NT2/D1 (cell line): ENCODE measurements at regions not wholly inside any gene's neighbourhood (a gene's known extent, or its start where the extent isn't known, plus 50 kb on each side); places are given as distances from the start of the nearest gene placed in this dataset.

Experiments used
- DNase-seq: peaks from one replicate; pipeline ENCODE4 v3.0.0-alpha.2; 2011; ENCODE audit warnings: low read depth, low spot score
- H3K27me3 ChIP-seq: 2 replicates; pipeline ENCODE4 v1.6.0; 2011; ENCODE audit warnings: mild to moderate bottlenecking; ENCODE audit not compliant: insufficient read length, insufficient read depth
- H3K36me3 ChIP-seq: 2 replicates; pipeline ENCODE4 v1.6.1; 2011; ENCODE audit warnings: mild to moderate bottlenecking, low read length, mixed read lengths; ENCODE audit not compliant: insufficient read depth, insufficient read length
- H3K4me1 ChIP-seq: 2 replicates; pipeline ENCODE4 v1.5.1; 2011; ENCODE audit not compliant: insufficient read depth, insufficient read length
- H3K4me3 ChIP-seq: 2 replicates; pipeline ENCODE4 v1.5.1; 2011; ENCODE audit warnings: low read depth; ENCODE audit not compliant: insufficient read length
- H3K9ac ChIP-seq: 2 replicates; pipeline ENCODE4 v1.6.0; 2011; ENCODE audit warnings: low read depth; ENCODE audit not compliant: insufficient read length
- H3K9me3 ChIP-seq: 2 replicates; pipeline ENCODE4 v1.5.1; 2011; ENCODE audit warnings: mild to moderate bottlenecking, low read length; ENCODE audit not compliant: insufficient read depth
- SUZ12 ChIP-seq: IDR thresholded peaks from 2 replicates; pipeline ENCODE4 v1.6.1; 2011; ENCODE audit not compliant: insufficient read length, insufficient read depth; ENCODE audit errors: extremely low read depth
- YY1 ChIP-seq: IDR thresholded peaks from 2 replicates; pipeline ENCODE4 v1.6.1; 2011; ENCODE audit not compliant: insufficient read length, insufficient read depth
- ZNF274 ChIP-seq: IDR thresholded peaks from 2 replicates; pipeline ENCODE4 v1.6.1; 2011; ENCODE audit warnings: mild to moderate bottlenecking, low read depth, low read length

DNA sequence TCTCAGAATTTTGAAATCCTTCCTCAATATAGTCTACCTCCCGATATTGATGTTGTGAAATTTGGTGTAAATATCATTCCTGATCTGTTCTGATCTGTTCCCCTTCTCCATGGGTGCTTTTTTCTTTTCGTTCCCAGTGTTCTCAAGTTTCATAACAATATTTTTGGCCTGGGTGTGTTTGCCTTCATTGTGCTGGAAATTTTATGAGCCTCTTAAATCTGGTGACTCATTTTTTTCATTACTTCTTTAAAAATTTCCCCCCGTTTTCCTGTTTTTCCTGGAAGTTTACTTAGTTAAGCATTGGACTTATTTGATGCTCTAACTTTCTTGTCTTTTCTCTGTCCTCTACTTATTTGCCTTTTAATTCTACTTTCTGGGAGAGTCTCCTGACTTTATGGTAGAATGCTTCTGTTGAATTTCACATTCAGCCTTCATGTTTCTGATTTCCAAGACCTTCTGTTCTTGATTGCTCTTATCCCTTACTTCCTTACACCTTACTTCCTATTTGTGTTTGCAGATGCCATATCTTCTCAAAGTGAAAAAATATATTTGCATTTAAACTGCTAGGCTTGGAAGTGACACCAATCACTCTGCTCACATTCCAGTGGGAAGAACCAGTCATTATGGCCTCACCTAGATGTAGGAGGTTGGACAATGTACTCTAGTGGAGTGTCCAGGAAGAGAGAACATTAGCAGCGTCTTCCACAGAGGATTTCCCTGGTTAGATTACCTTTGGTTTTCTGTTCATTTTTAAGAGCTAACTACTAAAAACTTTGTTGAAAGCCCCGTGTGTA lies 441.9 kb downstream of the ARHGEF28 start:
- DNase-seq, result no peak
- Histone ChIP-seq H3K9me3 (no peaks in the 10 kb centered on the region), H3K36me3 (no peaks in the 10 kb centered on the region), H3K4me3 (no peak overlapping the region), H3K9ac (no peak overlapping the region), H3K27me3 (no peaks in the 10 kb centered on the region), H3K4me1 (no peaks in the 10 kb centered on the region)
- no peak for TF ChIP-seq YY1
- no peak for TF ChIP-seq SUZ12
- no peak for TF ChIP-seq ZNF274

DNA sequence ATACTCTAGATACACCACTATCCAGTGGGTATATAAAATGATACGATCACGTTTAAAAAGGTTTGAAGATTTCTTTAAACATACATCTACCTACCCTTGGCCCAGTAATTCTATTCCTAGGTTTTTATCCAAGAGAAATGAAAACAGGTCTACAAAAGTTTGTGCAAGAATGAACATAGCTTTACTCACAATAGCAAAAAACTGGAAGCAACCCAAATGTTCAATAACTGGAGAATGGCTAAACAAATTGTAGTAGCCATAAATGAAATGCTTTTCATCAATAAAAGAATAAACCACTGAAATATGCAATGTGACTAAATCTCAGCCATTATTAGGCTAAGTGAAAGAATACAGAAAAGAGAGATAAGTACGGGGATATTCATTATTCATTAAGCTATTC lies 438.9 kb downstream of the ARHGEF28 start:
- H3K4me3 ChIP-seq, result no peak overlapping the region
- TF ChIP-seq SUZ12 (no peak), ZNF274 (no peak), YY1 (no peak)
- H3K27me3 ChIP-seq, result no peaks in the 10 kb centered on the region
- H3K9me3 ChIP-seq, result no peaks in the 10 kb centered on the region
- H3K36me3 ChIP-seq, result no peaks in the 10 kb centered on the region
- no peaks in the 10 kb centered on the region for H3K4me1 ChIP-seq
- DNase-seq, result no peak
- no peak overlapping the region for H3K9ac ChIP-seq

DNA sequence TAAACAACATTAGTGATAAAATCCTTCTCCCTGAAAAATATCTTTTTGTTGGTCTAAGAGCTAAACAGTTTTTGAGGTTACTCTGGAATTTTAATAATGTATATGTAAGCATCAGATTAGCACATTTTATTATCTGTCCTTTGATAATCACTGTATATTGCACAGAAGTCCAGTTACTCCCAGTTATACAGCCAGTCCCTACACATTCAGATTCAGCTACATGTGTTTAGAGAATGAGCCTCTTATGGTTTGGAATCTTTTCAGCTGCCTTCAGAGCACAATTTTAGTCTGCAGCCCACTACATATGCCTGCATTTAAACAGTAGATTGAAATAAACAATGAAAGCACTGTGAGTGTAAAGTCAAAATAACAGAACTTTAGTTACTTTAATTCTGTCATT lies 438.2 kb downstream of the ARHGEF28 start:
- H3K36me3 ChIP-seq, result no peaks in the 10 kb centered on the region
- H3K9ac ChIP-seq, result no peak overlapping the region
- no peak overlapping the region for H3K4me3 ChIP-seq
- no peak for DNase-seq
- no peaks in the 10 kb centered on the region for H3K9me3 ChIP-seq
- TF ChIP-seq ZNF274 (no peak), YY1 (no peak), SUZ12 (no peak)
- no peaks in the 10 kb centered on the region for H3K4me1 ChIP-seq
- H3K27me3 ChIP-seq, result no peaks in the 10 kb centered on the region

DNA sequence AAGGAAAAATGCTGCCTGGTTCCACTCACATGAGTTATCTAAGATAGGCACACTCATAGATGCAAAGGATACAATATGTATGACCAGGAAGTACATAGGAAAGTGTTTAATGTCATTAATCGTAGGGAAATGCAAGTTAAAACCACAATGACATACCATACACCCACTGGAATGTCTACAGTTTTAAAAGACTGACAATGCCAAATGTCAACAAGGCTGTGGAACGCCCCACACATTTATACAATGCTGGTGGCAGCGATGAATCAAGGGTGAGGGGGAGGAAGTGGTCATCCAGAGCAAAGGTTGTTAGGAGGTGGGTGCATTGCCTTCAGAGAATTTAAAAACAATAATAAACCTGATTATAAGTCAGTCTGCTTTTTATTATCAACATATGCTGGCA lies 437.8 kb downstream of the ARHGEF28 start:
- Histone ChIP-seq H3K36me3 (no peaks in the 10 kb centered on the region), H3K4me3 (no peak overlapping the region), H3K9me3 (no peaks in the 10 kb centered on the region), H3K9ac (no peak overlapping the region), H3K4me1 (no peaks in the 10 kb centered on the region), H3K27me3 (no peaks in the 10 kb centered on the region)
- DNase-seq, result no peak
- no peak for TF ChIP-seq SUZ12
- TF ChIP-seq ZNF274, result no peak
- no peak for TF ChIP-seq YY1

DNA sequence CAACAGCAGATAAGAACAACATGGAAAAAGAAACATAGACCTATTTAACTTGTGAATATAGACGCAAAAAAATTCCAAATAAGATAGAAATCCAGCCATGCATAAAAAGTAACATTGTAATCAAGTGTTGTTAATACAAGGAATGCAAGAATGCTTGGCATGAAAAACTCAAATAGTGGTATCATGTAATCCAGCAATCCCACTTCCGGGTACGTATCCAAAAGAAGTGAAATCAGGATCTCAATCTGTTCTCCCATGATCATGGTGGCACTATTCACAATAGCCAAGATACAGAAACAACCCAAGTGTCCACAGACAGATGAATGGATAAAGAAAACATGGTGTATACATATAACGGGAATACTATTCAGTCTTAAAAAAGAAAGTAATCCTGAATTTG lies 437.4 kb downstream of the ARHGEF28 start:
- no peaks in the 10 kb centered on the region for H3K27me3 ChIP-seq
- no peaks in the 10 kb centered on the region for H3K36me3 ChIP-seq
- H3K4me3 ChIP-seq, result no peak overlapping the region
- no peak for DNase-seq
- no peak for TF ChIP-seq ZNF274
- TF ChIP-seq YY1, result no peak
- TF ChIP-seq SUZ12, result no peak
- H3K9ac ChIP-seq, result no peak overlapping the region
- no peaks in the 10 kb centered on the region for H3K4me1 ChIP-seq
- no peaks in the 10 kb centered on the region for H3K9me3 ChIP-seq

DNA sequence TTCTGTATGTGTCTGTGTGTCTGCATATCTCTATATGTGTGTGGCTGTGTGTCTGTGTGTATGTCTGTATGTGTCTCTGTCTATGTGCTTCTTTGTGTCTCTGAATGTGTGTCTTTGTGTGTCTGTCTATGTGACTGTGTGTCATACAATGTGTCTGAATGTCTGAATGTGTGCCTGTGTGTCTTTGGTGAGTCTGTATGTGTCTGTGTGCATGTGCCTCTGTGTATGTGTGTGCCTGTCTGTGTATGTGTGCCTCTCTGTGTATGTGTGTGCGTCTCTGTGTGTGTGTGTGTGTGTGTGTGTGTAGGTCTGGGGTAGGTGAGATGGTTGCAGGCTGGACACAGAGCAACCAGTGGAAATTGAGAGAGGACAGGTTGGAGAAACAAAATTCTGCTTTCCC lies 435.3 kb downstream of the ARHGEF28 start:
- Histone ChIP-seq H3K9me3 (no peaks in the 10 kb centered on the region), H3K36me3 (no peaks in the 10 kb centered on the region), H3K27me3 (no peaks in the 10 kb centered on the region), H3K9ac (no peak overlapping the region), H3K4me3 (no peak overlapping the region), H3K4me1 (no peaks in the 10 kb centered on the region)
- TF ChIP-seq YY1 (no peak), ZNF274 (no peak), SUZ12 (no peak)
- DNase-seq, result no peak

DNA sequence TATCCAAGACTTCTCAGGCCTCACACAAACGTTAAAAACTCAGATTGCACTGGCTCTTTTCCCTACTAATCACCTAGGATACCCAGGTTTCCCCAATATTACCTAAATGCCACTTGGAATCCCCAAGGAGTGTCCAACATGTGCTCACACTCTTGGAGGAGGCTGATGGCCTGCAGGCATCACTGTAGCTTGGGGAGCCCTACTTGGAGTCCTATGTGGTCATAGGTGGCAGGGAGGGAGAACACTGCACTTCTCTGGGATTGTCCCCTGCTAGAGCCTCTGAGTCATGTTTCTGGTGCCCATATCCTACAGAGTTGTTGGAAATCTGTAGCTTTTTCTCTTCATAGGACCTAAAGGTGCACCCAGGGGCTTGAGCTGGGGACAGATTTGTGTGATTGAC lies 433.7 kb downstream of the ARHGEF28 start:
- H3K4me3 ChIP-seq, result no peak overlapping the region
- no peaks in the 10 kb centered on the region for H3K4me1 ChIP-seq
- H3K9ac ChIP-seq, result no peak overlapping the region
- H3K9me3 ChIP-seq, result no peaks in the 10 kb centered on the region
- no peaks in the 10 kb centered on the region for H3K27me3 ChIP-seq
- DNase-seq, result no peak
- TF ChIP-seq ZNF274, result no peak
- TF ChIP-seq YY1, result no peak
- no peak for TF ChIP-seq SUZ12
- no peaks in the 10 kb centered on the region for H3K36me3 ChIP-seq

DNA sequence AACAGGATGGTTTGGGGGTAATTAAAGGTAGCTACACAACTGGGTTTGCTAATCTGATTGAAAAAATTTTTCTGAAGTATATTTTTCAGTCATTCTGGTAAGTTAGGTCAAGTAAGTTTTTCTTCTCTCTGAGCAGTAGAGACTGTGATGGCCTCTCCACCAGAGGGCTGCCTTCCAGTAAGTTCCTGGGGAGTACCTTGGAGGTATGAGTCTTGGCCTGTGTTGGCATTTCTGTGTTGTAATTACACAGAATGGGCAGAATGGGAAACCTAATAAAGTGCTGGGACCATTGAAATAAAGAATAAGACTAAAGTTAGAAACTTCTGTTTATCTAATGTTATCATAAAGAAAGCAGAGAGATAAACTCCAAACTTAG lies 430.8 kb downstream of the ARHGEF28 start:
- no peak for DNase-seq
- Histone ChIP-seq H3K27me3 (no peaks in the 10 kb centered on the region), H3K9ac (no peak overlapping the region), H3K9me3 (no peaks in the 10 kb centered on the region), H3K4me1 (no peaks in the 10 kb centered on the region), H3K36me3 (no peaks in the 10 kb centered on the region), H3K4me3 (no peak overlapping the region)
- TF ChIP-seq YY1, result no peak
- no peak for TF ChIP-seq ZNF274
- TF ChIP-seq SUZ12, result no peak
